Activated CD4-positive, alpha-beta T cell treated with anti-CD3 and anti-CD28 coated beads, Interleukin-2, amount 10 ng/mL, durations not matched to agents 7 days and 5 days (primary cell): ENCODE measurements at regions not wholly inside any gene's neighbourhood (a gene's known extent, or its start where the extent isn't known, plus 50 kb on each side); places are given as distances from the start of the nearest gene placed in this dataset.
"Not testable (repeated sequence)": the region's sequence is repeated elsewhere in the genome, so short reads cannot be mapped to it uniquely, and the experiment has no call there.

ENCODE experiments used
- CTCF ChIA-PET: fragments of 350-600 bp; sonication (Branson Sonifier 250); formaldehyde crosslinking; loops from one replicate; lab custom pipeline; 2021; ENCODE audit warnings: antibody characterized with exemption; lab: Charles Lee
- POLR2A ChIA-PET: fragments of 350-600 bp; sonication (Branson Sonifier 250); formaldehyde crosslinking; loops from one replicate; lab custom pipeline; 2021; ENCODE audit warnings: antibody characterized with exemption; lab: Charles Lee
- DNase-seq: peaks from one replicate; pipeline ENCODE4 v3.0.0-alpha.2; 2020
- H3K27ac Mint-ChIP-seq: one replicate; pipeline ENCODE4 v1.8.0; 2021; ENCODE audit warnings: mild to moderate bottlenecking, moderate library complexity, mixed read lengths
- H3K27me3 Mint-ChIP-seq: one replicate; pipeline ENCODE4 v1.8.0; 2021; ENCODE audit warnings: mixed read lengths
- H3K36me3 Mint-ChIP-seq: one replicate; pipeline ENCODE4 v1.8.0; 2021; ENCODE audit warnings: low read depth, mixed read lengths
- H3K4me1 Mint-ChIP-seq: one replicate; pipeline ENCODE4 v1.8.0; 2021; ENCODE audit warnings: mixed read lengths
- H3K4me3 Mint-ChIP-seq: one replicate; pipeline ENCODE4 v1.8.0; 2021; ENCODE audit warnings: mild to moderate bottlenecking, moderate library complexity, mixed read lengths
- H3K9me3 Mint-ChIP-seq: one replicate; pipeline ENCODE4 v1.8.0; 2021; ENCODE audit warnings: mixed read lengths

- no peak overlapping the region for H3K4me3 Mint-ChIP-seq
- POLR2A ChIA-PET, result no interaction called here
- CTCF ChIA-PET, result no interaction called here
These were observed 780.5 kb upstream of the CDH9 start for GRCh38 chr5:27818888-27819287.

GRCh38 chr5:27814983-27815382 is 776.6 kb upstream of the CDH9 start:
- H3K36me3 Mint-ChIP-seq, result no peaks in the 10 kb centered on the region
- H3K4me1 Mint-ChIP-seq, result no peaks in the 10 kb centered on the region
- DNase-seq, result no peak
- H3K27me3 Mint-ChIP-seq, result no peaks in the 10 kb centered on the region
- H3K4me3 Mint-ChIP-seq, result no peak overlapping the region
- no peak overlapping the region for H3K27ac Mint-ChIP-seq
- ChIA-PET POLR2A (no interaction called here), CTCF (no interaction called here)
- peaks cover 10% of the 10 kb centered on the region for H3K9me3 Mint-ChIP-seq

More at GRCh38 chr5:27818888-27819287, 780.5 kb upstream of the CDH9 start:
- H3K9me3 Mint-ChIP-seq, result peaks cover 10% of the 10 kb centered on the region
- H3K27me3 Mint-ChIP-seq, result no peaks in the 10 kb centered on the region
- no peaks in the 10 kb centered on the region for H3K36me3 Mint-ChIP-seq
- H3K27ac Mint-ChIP-seq, result no peak overlapping the region
- no peaks in the 10 kb centered on the region for H3K4me1 Mint-ChIP-seq
- no peak for DNase-seq

DNA sequence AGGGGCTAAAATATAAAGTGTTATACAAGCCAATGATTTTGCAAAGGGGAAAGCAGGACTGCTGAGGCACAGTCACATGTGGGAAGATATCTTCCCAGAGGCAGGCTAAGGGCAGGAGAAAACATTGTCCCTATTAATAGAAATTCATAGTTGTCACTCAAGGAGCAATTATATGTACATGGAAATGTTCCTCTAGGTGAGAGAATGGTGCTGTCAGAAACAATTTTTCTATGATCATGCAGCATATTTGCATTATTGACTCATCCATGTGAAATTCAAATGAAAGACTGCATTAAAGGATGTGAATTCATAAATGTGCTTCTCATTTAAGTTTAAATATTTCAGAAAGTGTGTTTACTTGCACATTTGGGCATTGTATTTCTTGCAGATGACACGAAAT is 775.9 kb upstream of the CDH9 start:
- CTCF ChIA-PET, result no interaction called here
- POLR2A ChIA-PET, result no interaction called here
- Mint-ChIP-seq H3K27ac (no peak overlapping the region), H3K4me1 (no peaks in the 10 kb centered on the region), H3K4me3 (no peak overlapping the region), H3K9me3 (peaks cover 10% of the 10 kb centered on the region), H3K27me3 (no peaks in the 10 kb centered on the region), H3K36me3 (no peaks in the 10 kb centered on the region)
- DNase-seq, result no peak

DNA sequence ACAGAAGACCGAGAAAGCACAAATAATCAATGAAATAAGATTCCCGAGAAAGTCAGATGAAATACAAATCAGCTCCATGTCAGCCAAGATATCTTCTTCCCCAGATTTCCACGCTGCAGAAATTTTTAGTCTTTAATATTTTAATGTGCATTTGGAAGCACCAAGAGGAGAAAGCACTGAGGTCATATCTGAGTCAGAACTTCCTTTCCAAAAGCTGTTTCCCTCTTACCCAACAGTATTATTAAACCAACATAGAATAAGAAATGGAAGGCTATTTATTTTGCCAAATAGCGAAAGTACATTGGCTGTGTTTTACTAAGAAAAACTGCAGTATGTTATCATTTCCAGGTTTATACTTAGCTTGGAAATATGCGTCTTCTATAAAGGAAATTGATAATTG is 772.1 kb upstream of the CDH9 start:
- CTCF ChIA-PET, result no interaction called here
- Mint-ChIP-seq H3K4me3 (no peak overlapping the region), H3K4me1 (no peaks in the 10 kb centered on the region), H3K36me3 (no peaks in the 10 kb centered on the region), H3K27ac (no peak overlapping the region), H3K9me3 (peaks cover 9% of the 10 kb centered on the region), H3K27me3 (no peaks in the 10 kb centered on the region)
- POLR2A ChIA-PET, result no interaction called here
- DNase-seq, result no peak

- no peak for DNase-seq
- Mint-ChIP-seq H3K4me3 (no peak overlapping the region), H3K27ac (no peak overlapping the region), H3K9me3 (no peaks in the 10 kb centered on the region), H3K36me3 (no peaks in the 10 kb centered on the region), H3K27me3 (no peaks in the 10 kb centered on the region), H3K4me1 (no peaks in the 10 kb centered on the region)
- POLR2A ChIA-PET, result no interaction called here
- CTCF ChIA-PET, result no interaction called here
These were observed 758.8 kb upstream of the CDH9 start for GRCh38 chr5:27797220-27797619.

DNA sequence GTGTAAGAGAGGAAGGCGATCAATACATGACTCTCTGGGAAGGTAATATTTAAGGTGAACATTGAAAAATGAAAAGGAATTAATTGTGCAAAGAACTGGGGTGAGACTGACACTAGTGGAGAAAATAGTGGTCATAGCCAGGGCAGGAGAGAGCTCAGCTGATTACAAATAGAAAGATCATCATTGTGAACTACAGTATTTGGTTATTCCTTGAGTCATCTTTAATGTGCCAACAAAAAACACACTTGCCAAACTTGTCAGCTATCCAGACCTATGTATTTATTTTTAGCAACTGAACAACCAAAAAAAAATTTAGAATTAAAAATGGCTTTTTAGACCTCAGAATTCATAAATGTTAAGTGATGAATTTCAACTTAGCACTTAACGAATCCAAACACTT is 749.8 kb upstream of the CDH9 start:
- H3K36me3 Mint-ChIP-seq, result no peaks in the 10 kb centered on the region
- no peak overlapping the region for H3K4me3 Mint-ChIP-seq
- no peak for DNase-seq
- ChIA-PET POLR2A (no interaction called here), CTCF (interaction anchor here (1.2 kb wide), 1 partner anchor 18 kb away, joined by 3 read pairs; no protein-coding TSS in a partner anchor)
- H3K9me3 Mint-ChIP-seq, result peaks cover 2% of the 10 kb centered on the region
- no peak overlapping the region for H3K27ac Mint-ChIP-seq
- H3K4me1 Mint-ChIP-seq, result no peaks in the 10 kb centered on the region
- H3K27me3 Mint-ChIP-seq, result no peaks in the 10 kb centered on the region

GRCh38 chr5:27784317-27784716 is 745.9 kb upstream of the CDH9 start:
- H3K27me3 Mint-ChIP-seq, result no peaks in the 10 kb centered on the region
- H3K4me3 Mint-ChIP-seq, result no peak overlapping the region
- no peaks in the 10 kb centered on the region for H3K36me3 Mint-ChIP-seq

GRCh38 chr5:27778121-27778520 is 739.7 kb upstream of the CDH9 start:
- CTCF ChIA-PET, result no interaction called here
- Mint-ChIP-seq H3K27me3 (no peaks in the 10 kb centered on the region), H3K27ac (no peak overlapping the region), H3K4me3 (no peak overlapping the region), H3K4me1 (no peaks in the 10 kb centered on the region), H3K36me3 (no peaks in the 10 kb centered on the region), H3K9me3 (peaks cover 2% of the 10 kb centered on the region)
- POLR2A ChIA-PET, result no interaction called here
- DNase-seq, result no peak

More at GRCh38 chr5:27784317-27784716, 745.9 kb upstream of the CDH9 start:
- CTCF ChIA-PET, result no interaction called here
- DNase-seq, result no peak
- H3K9me3 Mint-ChIP-seq, result peaks cover 2% of the 10 kb centered on the region
- POLR2A ChIA-PET, result no interaction called here
- no peaks in the 10 kb centered on the region for H3K4me1 Mint-ChIP-seq
- H3K27ac Mint-ChIP-seq, result no peak overlapping the region

- POLR2A ChIA-PET, result no interaction called here
- no peak overlapping the region for H3K4me3 Mint-ChIP-seq
- H3K4me1 Mint-ChIP-seq, result no peaks in the 10 kb centered on the region
- H3K27ac Mint-ChIP-seq, result no peak overlapping the region
- CTCF ChIA-PET, result no interaction called here
- H3K27me3 Mint-ChIP-seq, result no peaks in the 10 kb centered on the region
- H3K9me3 Mint-ChIP-seq, result peaks cover 2% of the 10 kb centered on the region
- DNase-seq, result no peak
- no peaks in the 10 kb centered on the region for H3K36me3 Mint-ChIP-seq
These were observed 735.2 kb upstream of the CDH9 start for GRCh38 chr5:27773636-27774035.

DNA sequence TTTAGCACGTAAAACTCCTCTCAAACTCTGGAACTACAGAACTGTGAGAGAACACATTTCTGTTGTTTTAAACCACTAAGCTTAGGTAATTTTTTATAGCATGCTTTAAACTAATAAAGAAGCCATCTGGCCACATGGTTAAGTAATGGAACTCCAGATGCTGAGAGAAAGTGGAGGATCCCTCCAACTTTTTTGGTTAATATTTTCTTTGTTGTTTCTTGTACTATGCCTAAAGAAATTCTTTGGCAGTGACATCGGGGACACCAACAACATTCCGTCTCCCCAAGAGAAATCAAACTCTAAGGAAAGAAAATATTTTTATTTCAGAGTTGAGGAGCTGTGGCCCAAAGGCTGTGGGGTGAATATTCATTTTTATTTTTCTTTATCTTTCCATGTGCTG is 734.8 kb upstream of the CDH9 start:
- no peaks in the 10 kb centered on the region for H3K36me3 Mint-ChIP-seq
- no peaks in the 10 kb centered on the region for H3K27me3 Mint-ChIP-seq
- no peak overlapping the region for H3K4me3 Mint-ChIP-seq
- no peak for DNase-seq
- H3K27ac Mint-ChIP-seq, result no peak overlapping the region
- H3K9me3 Mint-ChIP-seq, result peaks cover 3% of the 10 kb centered on the region
- ChIA-PET POLR2A (no interaction called here), CTCF (no interaction called here)
- H3K4me1 Mint-ChIP-seq, result no peaks in the 10 kb centered on the region

DNA sequence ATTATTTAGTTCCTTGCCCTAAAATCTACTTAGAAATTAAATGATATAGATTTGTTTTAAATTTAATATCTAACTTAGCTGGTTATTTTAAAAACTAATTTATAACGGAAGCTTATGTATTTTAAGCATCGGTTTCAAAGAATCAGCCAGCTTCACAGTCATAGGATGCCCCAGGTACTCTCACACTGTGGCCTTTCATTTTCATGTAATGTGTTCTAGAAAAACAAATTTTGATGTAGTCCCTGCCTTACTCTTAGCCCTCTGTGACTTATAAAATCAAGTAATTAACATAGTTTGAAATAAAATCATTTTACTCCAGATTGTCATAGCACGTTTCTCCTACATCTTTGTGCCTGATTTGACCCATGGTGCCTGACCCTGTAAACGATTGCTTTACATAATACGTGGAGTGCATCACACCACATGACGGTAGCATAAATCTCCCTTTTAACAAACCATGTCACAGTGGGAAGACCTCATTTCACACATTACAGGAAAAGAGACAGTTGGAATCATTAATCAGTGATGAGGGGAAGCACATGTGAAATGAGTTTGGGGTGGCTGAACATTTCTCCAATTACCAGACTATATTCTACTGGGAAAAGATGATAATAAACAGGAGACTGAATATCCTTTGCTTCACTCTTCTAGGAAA is 731.5 kb upstream of the CDH9 start:
- POLR2A ChIA-PET, result no interaction called here
- Mint-ChIP-seq H3K27me3 (no peaks in the 10 kb centered on the region), H3K4me1 (no peaks in the 10 kb centered on the region)

DNA sequence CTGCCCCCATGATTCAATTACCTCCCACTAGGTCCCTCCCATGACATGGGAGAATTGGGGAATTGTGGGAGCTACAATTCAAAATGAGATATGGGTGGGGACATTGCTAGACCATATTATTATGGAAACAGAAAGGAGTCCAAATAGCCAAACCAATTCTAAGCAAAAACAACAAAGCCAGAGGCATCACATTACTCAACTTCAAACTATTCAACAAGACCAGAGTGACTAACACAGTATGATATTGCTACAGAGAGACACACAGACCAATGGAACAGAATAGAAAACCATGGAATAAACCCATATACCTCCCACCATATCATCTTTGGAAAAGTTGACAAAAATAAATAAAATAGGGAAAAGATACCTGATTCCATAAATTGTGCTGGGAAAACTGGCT is 710.5 kb upstream of the CDH9 start:
- Mint-ChIP-seq H3K27me3 (no peaks in the 10 kb centered on the region), H3K4me3 (no peak overlapping the region), H3K9me3 (peaks cover 15% of the 10 kb centered on the region), H3K4me1 (no peaks in the 10 kb centered on the region), H3K27ac (no peak overlapping the region), H3K36me3 (no peaks in the 10 kb centered on the region)
- ChIA-PET POLR2A (no interaction called here), CTCF (no interaction called here)
- DNase-seq, result no peak

More for the DNA sequence above, 731.5 kb upstream of the CDH9 start:
- no peaks in the 10 kb centered on the region for H3K36me3 Mint-ChIP-seq
- CTCF ChIA-PET, result no interaction called here
- H3K27ac Mint-ChIP-seq, result no peak overlapping the region
- H3K4me3 Mint-ChIP-seq, result no peak overlapping the region
- DNase-seq, result no peak
- H3K9me3 Mint-ChIP-seq, result peaks cover 11% of the 10 kb centered on the region

DNA sequence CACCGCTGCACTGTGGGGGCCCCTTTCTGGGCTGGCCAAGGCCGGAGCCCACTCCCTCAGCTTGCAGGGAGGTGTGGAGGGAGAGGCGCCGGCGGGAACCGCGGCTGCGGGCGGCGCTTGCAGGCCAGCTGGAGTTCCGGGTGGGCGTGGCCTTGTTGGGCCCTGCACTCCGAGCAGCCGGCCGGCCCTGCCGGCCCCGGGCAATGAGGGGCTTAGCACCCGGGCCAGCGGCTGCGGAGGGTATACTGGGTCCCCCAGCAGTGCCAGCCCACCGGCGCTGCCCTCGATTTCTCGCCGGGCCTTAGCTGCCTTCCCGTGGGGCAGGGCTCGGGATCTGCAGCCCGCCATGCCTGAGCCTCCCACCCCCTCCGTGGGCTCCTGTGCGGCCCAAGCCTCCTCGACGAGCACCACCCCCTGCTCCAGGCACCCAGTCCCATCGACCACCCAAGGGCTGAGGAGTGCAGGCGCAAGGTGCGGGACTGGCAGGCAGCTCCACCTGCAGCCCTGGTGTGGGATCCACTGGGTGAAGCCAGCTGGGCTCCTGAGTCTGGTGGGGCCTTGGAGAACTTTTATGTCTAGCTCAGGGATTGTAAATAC is 705.1 kb upstream of the CDH9 start:
- CTCF ChIA-PET, H3K27me3 Mint-ChIP-seq, POLR2A ChIA-PET, H3K4me1 Mint-ChIP-seq, DNase-seq, H3K4me3 Mint-ChIP-seq, H3K27ac Mint-ChIP-seq, H3K9me3 Mint-ChIP-seq, H3K36me3 Mint-ChIP-seq: not testable (repeated sequence)

DNA sequence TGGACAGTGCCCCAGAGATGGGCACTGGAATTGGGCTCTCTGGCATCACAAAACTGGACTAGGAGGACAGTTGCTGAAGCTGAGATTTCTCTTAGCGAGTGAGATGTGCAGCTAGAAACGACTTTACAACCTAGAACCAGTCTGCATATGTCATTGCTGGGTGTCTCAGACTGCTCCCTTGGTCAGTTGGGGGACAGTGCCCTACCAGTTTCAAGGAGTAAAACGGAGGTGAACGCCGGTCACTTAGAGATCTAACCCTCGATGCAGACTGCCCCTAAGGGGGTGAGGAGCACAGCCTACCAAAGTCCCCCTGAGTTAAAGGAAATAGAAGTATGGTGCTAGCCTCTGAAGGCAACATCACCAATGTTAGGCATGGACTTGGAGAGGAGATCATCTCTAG is 704.4 kb upstream of the CDH9 start:
- H3K4me1 Mint-ChIP-seq, result no peaks in the 10 kb centered on the region
- no peaks in the 10 kb centered on the region for H3K36me3 Mint-ChIP-seq
- peaks cover 7% of the 10 kb centered on the region for H3K9me3 Mint-ChIP-seq
- CTCF ChIA-PET, result no interaction called here
- no peaks in the 10 kb centered on the region for H3K27me3 Mint-ChIP-seq
- no peak for DNase-seq
- POLR2A ChIA-PET, result no interaction called here
- no peak overlapping the region for H3K4me3 Mint-ChIP-seq
- no peak overlapping the region for H3K27ac Mint-ChIP-seq
